Stomach (tissue), 8 donors: ENCODE measurements at regions not wholly inside any gene's neighbourhood (a gene's known extent, or its start where the extent isn't known, plus 50 kb on each side); places are given as distances from the start of the nearest gene placed in this dataset.

Source experiments
- DNase-seq, 2 donors: peaks; one replicate each; pipeline versions ENCODE4 v3.0.0 to v3.0.0-alpha.2; 2013 to 2019
- H3K27ac ChIP-seq, 5 donors: fragments of 200-600 bp in 4 of 5; sonication (generic) in 4 of 5; one replicate each; pipeline ENCODE4 v1.5.1; 2013 to 2019; ENCODE audit warnings: mild to moderate bottlenecking in 1 of 5, moderate library complexity in 1 of 5
- H3K27me3 ChIP-seq, 3 donors: fragments of 200-600 bp; sonication (generic); one replicate each; pipeline ENCODE4 v1.5.1; 2017 to 2019; ENCODE audit warnings: mixed run types in 1 of 3
- H3K36me3 ChIP-seq, 4 donors: fragments of 200-600 bp; sonication (generic); 1 replicate in 3 of 4; 2 replicates in 1 of 4; pipeline ENCODE4 v1.5.1; 2016 to 2019
- H3K4me1 ChIP-seq, 4 donors: fragments of 200-600 bp; sonication (generic); one replicate each; pipeline ENCODE4 v1.5.1; 2016 to 2019
- H3K4me3 ChIP-seq, 4 donors: fragments of 200-600 bp; sonication (generic) in 3 of 4; one replicate each; pipeline ENCODE4 v1.5.1; 2016 to 2019; ENCODE audit warnings: mild to moderate bottlenecking in 1 of 4
- H3K9me3 ChIP-seq, 4 donors: fragments of 200-600 bp; sonication (generic); one replicate each; pipeline ENCODE4 v1.5.1; 2016 to 2019
- CTCF ChIP-seq, 7 experiments: fragments of 450-650 bp in 4 of 7; fragments of 200-600 bp in 3 of 7; sonication (generic) in 3 of 7; IDR thresholded peaks; one replicate each; pipeline ENCODE4 v1.5.1; 2016 to 2019; ENCODE audit warnings: antibody characterized with exemption in 7 of 7, control low read depth in 2 of 7, mild to moderate bottlenecking in 1 of 7
- EP300 ChIP-seq: sonication (generic); formaldehyde crosslinking; IDR thresholded peaks from one replicate; pipeline ENCODE4 v1.6.1; 2017; ENCODE audit warnings: antibody characterized with exemption
- POLR2A ChIP-seq, 4 donors: fragments of 450-650 bp; IDR thresholded peaks; one replicate each; pipeline ENCODE4 v1.6.1; 2016; ENCODE audit warnings: antibody characterized with exemption in 4 of 4, control low read depth in 2 of 4, mild to moderate bottlenecking in 1 of 4, moderate library complexity in 1 of 4
- POLR2AphosphoS5 ChIP-seq, 3 donors: sonication (generic); formaldehyde crosslinking; IDR thresholded peaks; one replicate each; pipeline ENCODE4 v1.6.1; 2016; ENCODE audit warnings: antibody characterized with exemption in 3 of 3
- WGBS, 5 donors: extraction: QIAGEN DNeasy Blood & Tissue Kit in 3 of 5; methylation state at CpG; one replicate each; pipeline versions ENCODE4 v1.1.5 to v1.1.7; 2013 to 2018; 5-methylcytosine and 5-hydroxymethylcytosine counted together
- intact Hi-C: fragments of 100-400 bp; cut with DNase I; formaldehyde crosslinking; loops from one replicate; pipeline ENCODE4 v1.15.1; 2023; ENCODE audit warnings: low total_unique reads
- donor health status: healthy with polysubstance abuse.
- donor health status: Bipolar disorder and iron deficiency.
- donor health status: healthy.

- TF ChIP-seq CTCF (IDR thresholded peaks at IDR 0.05) (no peak), EP300 (no peak), POLR2A (IDR thresholded peaks at IDR 0.05) (no peak), POLR2AphosphoS5 (IDR thresholded peaks at IDR 0.05) (no peak)
These were observed 236.2 kb upstream of the THBS1 start for GRCh38 chr15:39344662-39345141.

GRCh38 chr15:39345176-39345575, 235.7 kb upstream of the THBS1 start:
- H3K27me3 ChIP-seq: no peaks in the 10 kb centered on the region
- intact Hi-C loops: no loop called here
- no peaks in the 10 kb centered on the region for H3K36me3 ChIP-seq
- WGBS, 5 donors: 54 to 75% (median 58%) methylated on average over 2 to 3 of the region's 3 CpGs
- TF ChIP-seq POLR2AphosphoS5 (IDR thresholded peaks at IDR 0.05): no peak
- no peak for TF ChIP-seq POLR2A (IDR thresholded peaks at IDR 0.05)
- TF ChIP-seq CTCF (IDR thresholded peaks at IDR 0.05): no peak
- no peak for TF ChIP-seq EP300
- no peak overlapping the region for H3K4me3 ChIP-seq
- no peak overlapping the region for H3K27ac ChIP-seq
- H3K4me1 ChIP-seq: no peaks in the 10 kb centered on the region
- H3K9me3 ChIP-seq: peaks cover 0 to 5% (median 0%) of the 10 kb centered on the region in 4 donors
- no peak for DNase-seq

More at GRCh38 chr15:39344662-39345141, 236.2 kb upstream of the THBS1 start:
- Histone ChIP-seq H3K4me3 (no peak overlapping the region), H3K36me3 (no peaks in the 10 kb centered on the region), H3K27me3 (no peaks in the 10 kb centered on the region), H3K27ac (no peak overlapping the region), H3K9me3 (peaks cover 0 to 5% (median 0%) of the 10 kb centered on the region in 4 donors), H3K4me1 (no peaks in the 10 kb centered on the region)
- 40 to 55% (median 54%) methylated on average over 3 of the region's 3 CpGs for WGBS, 5 donors
- intact Hi-C loops: no loop called here
- DNase-seq: no peak

- intact Hi-C loops: no loop called here
- TF ChIP-seq POLR2A (IDR thresholded peaks at IDR 0.05): no peak
- TF ChIP-seq EP300: no peak
- no peak for TF ChIP-seq POLR2AphosphoS5 (IDR thresholded peaks at IDR 0.05)
- no peak for TF ChIP-seq CTCF (IDR thresholded peaks at IDR 0.05)
- Histone ChIP-seq H3K4me1 (no peaks in the 10 kb centered on the region), H3K27ac (no peak overlapping the region), H3K9me3 (peaks cover 0 to 5% (median 0%) of the 10 kb centered on the region in 4 donors), H3K27me3 (no peaks in the 10 kb centered on the region), H3K4me3 (no peak overlapping the region), H3K36me3 (no peaks in the 10 kb centered on the region)
- WGBS, 5 donors: 83 to 96% (median 88%) methylated on average over 1 of the region's 1 CpG
- no peak for DNase-seq
These were observed 233.4 kb upstream of the THBS1 start for GRCh38 chr15:39347453-39347852.

- intact Hi-C loops: no loop called here
- H3K27ac ChIP-seq: no peak overlapping the region
- H3K27me3 ChIP-seq: no peaks in the 10 kb centered on the region
- no peaks in the 10 kb centered on the region for H3K9me3 ChIP-seq
- no peaks in the 10 kb centered on the region for H3K4me1 ChIP-seq
- TF ChIP-seq POLR2A (IDR thresholded peaks at IDR 0.05) (no peak), CTCF (IDR thresholded peaks at IDR 0.05) (no peak), POLR2AphosphoS5 (IDR thresholded peaks at IDR 0.05) (no peak), EP300 (no peak)
- DNase-seq: no peak
- no peak overlapping the region for H3K4me3 ChIP-seq
- WGBS, 5 donors: 45 to 54% (median 46%) methylated on average over 4 of the region's 4 CpGs
- H3K36me3 ChIP-seq: no peaks in the 10 kb centered on the region
These were observed 230.1 kb upstream of the THBS1 start for GRCh38 chr15:39350785-39351184.
